Midbrain (tissue), 1 donor: ENCODE measurements at regions not wholly inside any gene's neighbourhood (a gene's known extent, or its start where the extent isn't known, plus 50 kb on each side); places are given as distances from the start of the nearest gene placed in this dataset.
"Not testable (repeated sequence)": the region's sequence is repeated elsewhere in the genome, so short reads cannot be mapped to it uniquely, and the experiment has no call there.

ENCODE experiments used
- DNase-seq: peaks from one replicate; lab custom pipeline; 2025; lab: John Stamatoyannopoulos, UW

DNA sequence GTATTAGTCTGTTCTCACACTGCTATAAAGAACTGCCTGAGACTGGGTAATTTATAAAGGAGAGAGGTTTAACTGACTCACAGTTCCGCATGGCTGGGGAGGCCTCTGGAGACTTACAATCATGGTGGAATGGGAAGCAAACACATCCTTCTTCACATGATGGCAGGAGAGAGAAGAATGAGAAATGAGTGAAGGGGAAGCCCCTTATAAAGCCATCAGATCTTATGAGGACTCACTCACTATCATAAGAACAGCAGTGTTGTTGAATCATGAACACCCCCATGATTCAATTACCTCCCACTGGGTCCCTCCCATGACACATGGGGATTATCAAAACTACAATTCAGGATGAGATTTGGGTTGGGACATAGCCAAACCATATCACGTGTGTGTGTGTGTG lies 1764.4 kb upstream of the SEL1L start:
- not testable (repeated sequence) for DNase-seq

DNA sequence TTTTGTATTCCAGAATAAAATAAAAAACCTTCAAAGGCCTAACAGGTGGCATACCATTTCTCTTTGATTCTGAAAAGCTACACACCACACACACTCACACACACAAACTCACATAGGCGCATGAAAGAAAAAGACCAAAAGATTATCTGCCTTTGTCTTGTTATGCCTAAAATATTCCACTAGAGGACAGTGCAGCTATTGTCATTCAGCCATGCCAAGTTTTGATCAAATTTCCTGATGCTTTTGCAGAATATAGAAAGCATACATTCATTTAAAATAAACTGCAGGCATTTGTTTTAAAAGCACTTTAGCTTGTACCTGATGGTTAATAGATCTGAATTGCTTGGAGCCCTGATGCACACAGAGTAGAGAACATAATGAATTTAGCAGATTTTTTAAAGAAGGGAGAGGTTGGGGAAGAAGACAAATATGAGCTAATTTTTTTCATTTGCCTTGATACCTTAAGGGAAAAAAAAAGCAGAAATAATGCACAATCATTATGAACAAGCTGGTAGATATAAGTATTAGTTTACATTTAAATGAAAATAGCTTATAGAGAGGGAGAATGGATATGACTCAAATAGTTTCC lies 1766.9 kb upstream of the SEL1L start:
- peak; percentile 0 for DNase-seq

DNA sequence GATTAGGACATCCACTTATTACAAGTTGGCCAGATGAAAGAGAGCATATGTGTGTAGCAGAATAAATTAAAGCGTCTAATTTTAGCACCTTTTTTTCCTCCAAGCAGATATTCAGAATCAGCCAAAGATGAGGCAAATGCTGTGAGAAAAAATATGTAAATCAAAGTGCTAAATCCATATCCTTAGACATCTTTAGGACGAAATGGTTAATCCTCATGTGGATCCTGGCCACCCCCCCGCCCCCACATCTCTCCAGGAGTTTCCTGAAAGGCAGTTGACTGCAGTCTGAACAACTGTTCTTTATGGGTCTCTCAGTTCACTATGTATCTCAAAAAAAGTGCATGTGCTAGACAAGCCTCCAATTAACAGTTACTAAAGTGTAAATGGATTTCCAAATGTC lies 1768.1 kb upstream of the SEL1L start:
- no peak for DNase-seq

DNA sequence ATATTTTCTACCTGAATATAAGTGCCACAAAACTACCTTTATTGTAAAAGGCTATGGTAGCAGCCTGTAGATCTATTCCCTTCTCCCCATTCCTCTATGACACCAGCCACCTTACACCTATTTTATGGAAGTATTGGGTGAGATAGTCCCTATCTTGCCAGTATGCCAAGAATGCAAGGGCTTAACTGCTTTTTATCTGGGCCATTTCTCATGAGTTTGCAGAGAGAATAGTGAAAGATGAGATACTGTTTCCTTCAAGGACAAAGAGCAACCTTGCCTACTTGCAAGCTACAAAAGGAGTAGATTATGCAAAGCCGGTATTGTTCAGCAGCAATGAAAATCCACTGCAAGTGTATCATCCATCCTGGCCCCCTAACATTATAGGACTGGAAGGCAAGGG lies 1775.6 kb upstream of the SEL1L start:
- DNase-seq = no peak

DNA sequence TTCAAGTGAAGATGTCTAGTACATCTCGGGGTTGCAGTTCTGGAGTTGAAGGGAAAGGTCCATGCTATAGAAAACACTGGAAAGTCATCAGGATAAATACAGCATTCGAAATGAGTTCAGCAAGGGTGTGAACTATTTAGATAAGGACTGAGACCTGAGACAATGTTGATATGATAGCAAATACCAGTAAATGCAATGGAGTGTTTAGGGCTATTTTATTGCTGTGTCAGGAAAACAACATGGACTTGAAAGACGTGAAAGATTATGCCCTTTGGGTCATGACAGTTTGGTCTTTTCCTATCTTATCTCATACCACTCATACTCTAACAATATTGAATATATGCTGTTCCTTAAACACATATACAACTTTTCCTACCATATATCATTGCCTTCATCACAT lies 1776.2 kb upstream of the SEL1L start:
- no peak for DNase-seq

DNA sequence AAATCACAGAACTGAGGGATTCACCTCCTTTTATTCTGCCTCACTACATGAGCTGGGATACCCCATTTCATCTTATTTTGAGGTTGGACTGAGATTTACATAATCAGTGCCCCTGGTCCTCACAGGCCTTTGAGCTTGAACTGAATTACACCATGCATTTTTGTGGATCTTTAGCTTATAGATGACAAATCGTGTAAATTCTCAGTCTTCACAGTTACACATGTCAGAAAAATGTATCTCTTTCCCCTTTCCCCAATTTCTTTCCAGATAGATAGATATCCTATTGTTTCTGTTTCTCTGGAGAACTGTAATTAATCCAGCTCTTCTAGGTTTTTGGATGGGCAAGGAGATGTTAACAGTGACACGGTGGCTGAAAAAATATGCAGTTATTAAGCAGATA lies 1778.9 kb upstream of the SEL1L start:
- no peak for DNase-seq

DNA sequence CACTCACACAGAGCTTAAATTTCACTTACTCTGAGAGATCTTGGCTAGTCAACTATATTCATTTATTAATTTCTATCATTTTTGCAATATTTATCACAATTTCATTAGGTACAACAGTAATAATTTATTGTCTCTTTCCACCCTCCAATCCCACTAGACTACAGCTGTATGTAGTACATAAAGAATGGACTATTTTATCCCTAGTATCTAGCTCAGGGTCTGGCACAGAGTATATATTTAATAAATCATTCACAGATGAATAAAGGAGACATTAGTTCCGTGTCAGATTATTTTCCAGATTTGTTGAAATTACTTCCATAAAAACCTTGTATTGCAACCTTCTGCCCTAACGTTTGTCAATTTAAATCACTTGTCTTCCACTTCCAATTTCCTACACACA lies 1781.1 kb upstream of the SEL1L start:
- DNase-seq = no peak

DNA sequence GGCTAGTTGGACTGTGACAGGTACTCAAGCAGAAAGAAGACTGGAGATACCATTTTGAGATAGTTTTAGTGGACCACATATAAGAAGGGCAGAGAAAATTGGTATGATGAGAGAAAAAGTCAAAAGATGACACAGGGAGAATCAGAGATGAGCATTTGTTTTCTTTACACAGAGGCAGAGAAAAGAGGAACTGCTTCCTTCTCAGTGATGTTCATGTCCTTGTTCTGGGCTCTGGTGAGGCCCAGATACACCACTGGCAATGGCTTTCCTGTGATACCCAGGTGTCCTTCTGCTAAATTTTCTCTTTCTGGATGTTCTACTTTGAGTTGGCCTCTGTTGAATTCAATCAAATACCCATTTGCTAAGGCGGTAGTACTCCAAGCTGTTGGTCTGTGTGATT lies 1782.7 kb upstream of the SEL1L start:
- no peak for DNase-seq

DNA sequence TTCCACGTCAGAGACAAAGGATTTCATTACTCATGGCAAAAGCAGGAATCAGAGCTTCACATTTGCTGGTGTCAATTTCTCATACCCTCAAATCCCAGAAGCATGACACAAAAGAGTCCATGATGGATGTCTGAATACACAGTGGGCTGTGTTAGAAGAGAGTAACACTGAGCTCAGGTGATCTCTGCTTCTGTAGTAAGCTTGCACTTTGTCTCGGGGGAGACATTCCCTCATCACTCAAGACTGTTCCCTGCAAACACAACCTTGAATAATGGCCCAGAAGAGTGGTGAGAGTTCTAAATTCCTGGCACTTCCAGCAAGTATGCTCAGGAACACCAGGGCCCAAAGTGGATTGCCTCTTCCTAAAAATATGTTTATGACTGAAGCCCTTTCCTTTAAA lies 1787.2 kb upstream of the SEL1L start:
- no peak for DNase-seq

DNA sequence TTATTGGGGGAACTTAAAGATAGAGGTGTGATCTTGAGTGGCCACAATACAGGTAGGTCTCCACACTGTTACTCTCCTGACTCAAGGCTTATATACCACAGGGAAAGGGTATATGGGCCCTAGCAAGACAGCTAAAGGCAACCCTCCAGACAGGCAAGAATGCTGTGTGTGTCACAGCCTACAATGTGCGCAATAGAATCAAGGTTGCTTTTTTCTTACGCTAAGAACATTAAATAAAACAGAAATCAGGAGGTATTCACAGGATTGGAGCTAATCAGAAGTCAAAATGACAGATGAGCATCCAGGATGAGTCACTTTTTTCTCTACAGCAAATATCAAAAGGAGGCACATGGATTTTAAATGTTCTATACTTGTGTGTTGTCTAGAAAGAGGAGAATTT lies 1797.9 kb upstream of the SEL1L start:
- no peak for DNase-seq

DNA sequence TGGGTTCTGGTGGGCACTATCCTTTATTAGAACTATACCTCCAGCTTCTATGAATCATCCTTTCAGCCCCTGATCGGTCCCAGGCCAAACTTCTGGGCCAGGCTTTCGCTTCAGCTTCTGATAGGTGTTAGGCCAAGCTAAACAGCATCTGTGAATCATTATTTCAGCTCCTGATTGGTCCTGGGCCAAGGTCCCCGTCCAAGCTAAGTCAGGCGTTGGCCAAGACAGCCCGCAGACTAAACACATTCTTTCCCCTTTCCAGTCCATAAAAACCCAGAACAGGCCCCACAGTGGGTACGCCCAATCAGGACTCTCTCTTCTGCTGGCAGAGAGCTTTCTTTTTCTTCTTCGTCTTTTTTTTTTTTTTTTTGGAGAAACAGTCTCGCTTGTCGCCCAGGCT lies 1808.9 kb upstream of the SEL1L start:
- no peak for DNase-seq

DNA sequence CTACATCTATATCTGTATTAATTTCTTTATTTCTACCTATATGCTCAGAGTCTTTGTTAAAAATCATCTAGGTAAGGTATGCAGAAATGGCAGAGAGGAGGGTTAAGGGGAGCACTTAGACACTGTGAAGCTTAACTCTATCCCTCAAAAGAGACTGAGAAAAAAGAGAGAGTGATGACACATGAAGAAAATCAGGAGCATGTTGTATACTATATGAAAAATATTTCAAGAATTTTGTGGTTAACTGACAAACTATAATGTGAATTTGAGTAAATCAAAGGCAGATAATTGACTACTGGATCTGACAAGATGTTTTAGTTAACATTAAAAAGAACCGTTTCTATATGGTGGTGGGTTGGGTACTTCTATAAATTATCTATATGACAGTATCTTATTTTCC lies 1814.2 kb upstream of the SEL1L start:
- no peak for DNase-seq

DNA sequence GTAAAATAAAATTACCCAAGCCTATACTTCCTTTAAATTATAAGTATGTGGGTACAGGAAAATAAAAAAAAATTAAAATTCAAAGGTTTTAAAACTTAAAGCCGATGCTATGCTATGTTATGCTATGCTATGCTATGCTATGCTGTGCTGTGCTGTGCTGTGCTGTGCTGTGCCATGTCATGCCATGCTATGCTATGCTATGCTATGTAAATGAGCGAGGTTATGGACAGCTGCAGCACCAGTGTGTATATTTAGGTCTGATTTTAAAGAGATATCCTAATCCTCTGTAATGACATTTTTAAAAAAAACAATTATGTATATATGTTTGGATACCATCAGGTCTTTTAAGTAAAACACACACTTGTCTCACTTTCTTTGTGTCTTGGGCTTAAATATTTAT lies 1822.0 kb upstream of the SEL1L start:
- DNase-seq = no peak

DNA sequence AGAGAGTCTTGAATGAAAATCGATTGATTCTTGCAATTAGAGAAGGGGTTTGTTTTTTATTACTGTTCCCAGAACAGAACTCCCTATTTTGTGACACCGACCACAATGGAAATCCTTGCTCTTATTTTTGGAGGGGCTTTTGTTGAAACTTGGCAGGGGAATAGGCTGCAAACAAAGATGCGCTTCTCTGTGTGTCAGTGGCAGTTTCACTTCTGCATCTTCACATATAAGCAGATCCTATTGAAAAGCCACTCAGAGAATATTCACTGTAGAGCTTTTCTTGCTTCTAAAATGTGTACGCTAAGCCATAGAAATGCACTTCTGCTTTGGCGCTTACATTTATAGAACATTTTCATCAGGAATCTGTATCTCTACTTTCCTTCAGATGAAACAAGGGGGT lies 1822.4 kb upstream of the SEL1L start:
- no peak for DNase-seq

DNA sequence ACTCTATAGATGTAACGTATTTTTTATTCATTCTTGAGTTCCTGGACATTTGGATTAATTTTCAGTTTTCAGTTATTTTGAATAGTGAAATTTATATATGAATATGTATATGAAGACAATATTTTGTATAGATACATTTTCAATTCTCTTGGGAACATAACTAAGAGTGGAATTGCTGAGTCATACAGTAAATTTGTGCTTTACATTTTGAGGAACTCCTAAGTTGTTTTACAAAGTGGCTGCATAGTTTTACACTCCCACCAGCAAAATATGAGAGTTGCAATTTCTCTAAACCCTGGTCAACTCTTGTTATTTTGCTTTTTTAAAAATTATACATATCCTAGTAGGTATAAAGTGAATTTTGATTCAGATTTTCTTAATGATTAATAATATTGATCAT lies 1838.6 kb upstream of the SEL1L start:
- DNase-seq = no peak

DNA sequence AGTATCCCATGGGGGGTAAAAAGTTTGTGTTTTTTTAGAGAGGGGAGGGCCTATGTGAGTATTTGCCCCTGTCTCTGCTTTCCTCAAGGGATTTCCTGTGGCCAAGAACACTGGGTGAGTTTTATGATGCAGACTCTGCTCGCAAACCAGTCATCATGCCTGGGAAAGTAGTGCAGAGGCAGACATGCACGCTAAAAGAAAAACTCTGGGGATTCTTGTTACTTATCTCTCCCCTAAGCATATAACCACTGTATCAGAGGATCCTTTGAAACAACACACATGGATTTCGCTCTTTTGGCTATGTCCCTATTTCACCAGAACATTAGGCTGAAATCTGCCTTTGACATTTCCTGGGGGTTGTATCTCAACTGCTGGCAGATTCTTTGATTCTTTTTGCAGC lies 1845.8 kb upstream of the SEL1L start:
- DNase-seq = no peak

DNA sequence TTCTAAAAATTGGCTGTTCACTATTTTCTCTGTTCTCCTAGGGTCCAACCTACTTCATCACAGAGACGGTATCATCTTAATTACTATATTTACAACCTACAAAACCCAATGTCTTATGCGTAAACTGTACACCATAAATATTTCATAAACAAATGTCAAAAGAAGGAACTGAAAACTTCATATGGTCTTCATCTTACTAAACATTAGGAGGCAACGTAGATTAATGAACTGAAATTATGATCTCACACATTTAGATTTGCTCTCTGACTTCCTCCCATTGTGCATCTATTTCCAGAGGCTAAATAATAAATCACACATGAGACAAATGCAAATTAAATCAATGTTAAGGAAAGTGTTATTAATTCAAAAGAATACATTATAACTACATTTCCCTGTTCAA lies 1850.6 kb upstream of the SEL1L start:
- DNase-seq = no peak

DNA sequence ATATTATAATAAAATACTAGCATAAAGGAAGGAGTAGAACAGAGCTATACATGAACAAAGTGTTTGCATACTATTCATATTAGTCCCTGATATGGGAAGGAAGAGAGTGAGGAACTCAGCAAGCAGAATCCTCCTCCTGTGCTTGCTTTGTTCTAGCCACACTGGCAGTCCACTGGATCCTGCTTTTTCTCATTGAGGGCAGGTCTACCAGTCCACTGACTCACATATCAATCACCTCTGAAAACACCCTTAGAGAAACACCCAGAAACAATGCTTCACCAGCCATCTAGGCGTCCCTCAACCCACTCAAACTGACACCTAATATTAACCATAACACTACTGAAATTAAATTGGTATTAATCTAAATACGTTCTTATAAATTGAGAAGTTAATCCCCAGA lies 1861.7 kb upstream of the SEL1L start:
- DNase-seq = no peak

DNA sequence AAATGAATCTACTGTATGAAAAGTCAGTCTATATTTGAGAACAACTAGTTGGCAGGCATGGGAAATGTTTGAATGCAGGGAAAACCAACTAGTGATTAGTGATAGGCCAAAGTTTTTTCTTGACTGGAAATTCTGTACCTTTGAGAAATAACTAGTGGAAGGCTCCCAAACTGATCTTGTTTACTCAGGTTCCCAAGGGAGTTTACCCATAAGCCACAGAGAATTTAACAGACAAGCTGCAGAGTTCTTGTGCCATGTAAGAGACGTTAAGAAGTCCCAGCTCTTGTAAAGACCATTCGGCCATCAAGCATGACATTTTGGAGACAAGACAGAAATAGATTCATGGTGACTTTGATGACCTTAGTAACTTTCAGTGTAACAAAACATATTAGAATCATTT lies 1882.8 kb upstream of the SEL1L start:
- no peak for DNase-seq

DNA sequence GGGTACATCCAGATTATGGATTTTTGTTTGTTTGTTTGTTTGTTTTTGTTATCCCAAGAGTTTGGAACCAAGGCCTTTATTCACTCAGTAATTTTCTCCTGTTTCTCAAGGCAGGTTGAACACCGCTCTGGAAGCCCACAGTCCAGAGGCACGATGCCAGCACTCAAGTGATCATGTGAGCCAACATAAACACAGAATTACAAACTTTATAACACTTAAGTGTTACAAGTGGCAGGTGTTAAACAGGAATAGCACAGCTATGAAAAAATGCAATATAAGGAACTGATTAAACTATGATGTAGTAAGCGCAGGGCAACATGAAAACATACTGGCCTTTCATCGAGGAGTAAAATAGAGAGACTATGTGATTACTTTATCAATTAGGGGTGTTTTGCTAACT lies 1885.8 kb upstream of the SEL1L start:
- no peak for DNase-seq

DNA sequence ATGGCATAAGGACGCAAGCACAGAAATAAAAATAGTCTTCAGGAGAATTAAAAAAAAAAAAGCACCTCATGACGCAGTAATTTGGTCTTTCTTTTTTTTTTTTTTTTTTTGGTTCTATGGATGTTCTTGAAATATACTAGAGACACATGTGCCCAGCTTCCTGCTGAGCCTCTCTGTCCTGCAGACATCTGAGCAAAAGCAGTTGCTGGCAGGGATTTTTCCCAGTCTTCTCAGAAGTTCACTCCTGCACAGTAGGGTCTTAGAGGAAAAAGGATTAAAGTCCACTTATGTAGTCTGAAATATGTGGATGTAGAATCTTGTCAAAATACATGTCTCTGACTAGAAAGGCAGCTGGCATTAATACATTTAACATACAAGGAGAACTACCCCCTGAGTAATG lies 1888.1 kb upstream of the SEL1L start:
- DNase-seq = no peak

DNA sequence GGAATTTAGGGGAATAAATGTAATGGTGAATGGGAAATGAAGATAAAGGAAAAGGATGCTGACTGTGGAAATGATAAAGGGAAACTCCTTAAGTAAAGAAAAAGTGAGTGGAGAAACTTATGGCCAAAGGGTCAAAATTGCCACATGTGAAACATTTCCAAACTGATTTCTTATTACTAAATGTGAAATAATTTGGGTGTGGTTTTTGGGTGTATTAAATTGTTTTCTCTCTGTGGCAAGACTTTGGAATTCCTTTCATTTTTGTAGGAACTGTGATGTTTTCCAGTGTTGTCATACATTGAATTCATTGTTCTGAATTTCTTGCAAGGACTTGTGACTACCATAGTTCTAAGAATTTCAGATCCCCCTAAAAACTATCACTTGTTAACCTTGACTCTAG lies 1891.5 kb upstream of the SEL1L start:
- DNase-seq = no peak

DNA sequence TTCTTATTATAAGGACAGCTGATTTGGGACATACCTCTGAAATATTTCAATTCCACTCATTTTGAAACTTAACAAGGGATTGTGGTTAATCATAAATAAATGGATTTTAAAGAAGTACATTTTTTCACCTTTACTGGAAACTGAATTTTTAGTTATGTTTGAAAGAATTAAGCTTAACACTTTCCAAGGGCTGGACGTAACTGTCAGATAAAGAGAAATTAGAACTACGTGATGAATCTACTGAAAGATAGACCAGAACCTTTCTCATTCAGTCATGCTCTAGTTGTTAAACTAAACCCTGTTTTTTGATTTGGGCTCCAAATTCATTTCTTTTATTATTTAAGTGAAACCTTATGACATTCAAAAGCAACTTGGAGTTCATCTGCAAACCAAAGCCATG lies 1892.1 kb upstream of the SEL1L start:
- no peak for DNase-seq

DNA sequence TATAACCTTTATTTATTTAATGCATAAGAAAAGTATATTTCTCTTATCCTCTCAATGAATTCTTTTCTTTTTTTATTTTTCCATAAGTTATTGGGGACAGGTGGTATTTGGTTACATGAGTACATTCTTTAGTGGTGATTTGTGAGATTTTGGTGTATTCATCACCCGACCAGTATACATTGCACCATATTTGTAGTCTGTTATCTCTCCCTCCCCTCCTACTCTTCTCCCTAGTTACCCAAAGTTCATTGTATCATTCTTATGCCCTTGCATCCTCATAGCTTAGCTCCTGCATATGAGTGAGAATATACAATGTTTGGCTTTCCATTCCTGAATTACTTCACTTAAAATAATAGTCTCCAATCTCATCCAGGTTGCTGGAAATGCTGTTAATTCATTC lies 1900.0 kb upstream of the SEL1L start:
- DNase-seq = no peak

DNA sequence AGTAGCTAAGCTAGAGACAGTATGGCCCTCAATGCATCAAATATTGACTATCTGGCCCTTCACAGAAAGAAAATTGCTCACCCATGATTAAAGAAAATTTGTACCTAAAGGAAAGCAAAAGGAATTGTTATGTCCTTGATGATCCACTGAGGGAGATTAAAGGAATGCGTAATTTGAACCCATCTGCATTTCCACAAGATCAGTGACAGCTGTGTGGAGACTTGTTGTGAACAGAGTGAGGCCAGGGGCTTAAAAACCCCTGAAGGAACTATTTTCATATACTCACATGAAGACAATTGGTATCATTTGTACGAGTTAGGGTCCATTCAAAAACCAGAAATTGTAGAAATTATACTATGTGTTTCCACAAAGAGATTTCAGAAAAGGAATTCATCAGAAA lies 1908.1 kb upstream of the SEL1L start:
- DNase-seq = no peak
